NCI-H2196 (cell line): ENCODE measurements at regions not wholly inside any gene's neighbourhood (a gene's known extent, or its start where the extent isn't known, plus 50 kb on each side); places are given as distances from the start of the nearest gene placed in this dataset.

Experiments
- DNase-seq: peaks from one replicate; lab custom pipeline; 2025; ENCODE audit not compliant: unreplicated experiment; lab: John Stamatoyannopoulos, UW

- no peak for DNase-seq
These were observed 287.4 kb downstream of the UACA start for GRCh38 chr15:70475921-70476320.

- peak; percentile 54 for DNase-seq
These were observed 288.0 kb downstream of the UACA start for GRCh38 chr15:70475407-70475781.

GRCh38 chr15:70474471-70475406 lies 288.6 kb downstream of the UACA start:
- peak; percentile 90 for DNase-seq

GRCh38 chr15:70473581-70474370 lies 289.6 kb downstream of the UACA start:
- DNase-seq = no peak

GRCh38 chr15:70471517-70471916 lies 291.8 kb downstream of the UACA start:
- no peak for DNase-seq

GRCh38 chr15:70470556-70471191 lies 292.7 kb downstream of the UACA start:
- no peak for DNase-seq

- DNase-seq = no peak
These were observed 293.5 kb downstream of the UACA start for GRCh38 chr15:70469651-70470555.

GRCh38 chr15:70469182-70469581 lies 294.2 kb downstream of the UACA start:
- DNase-seq = no peak

- DNase-seq = peak; percentile 41
These were observed 296.3 kb downstream of the UACA start for GRCh38 chr15:70466895-70467529.

GRCh38 chr15:70466305-70466704 lies 297.1 kb downstream of the UACA start:
- peak; percentile 24 for DNase-seq

GRCh38 chr15:70465812-70466211 lies 297.5 kb downstream of the UACA start:
- no peak for DNase-seq

GRCh38 chr15:70463453-70463834 lies 299.9 kb downstream of the UACA start:
- no peak for DNase-seq

GRCh38 chr15:70461992-70462391 lies 301.4 kb downstream of the UACA start:
- DNase-seq = no peak

- no peak for DNase-seq
These were observed 302.3 kb downstream of the UACA start for GRCh38 chr15:70461017-70461416.

GRCh38 chr15:70459312-70459711 lies 304.0 kb downstream of the UACA start:
- DNase-seq = no peak

- no peak for DNase-seq
These were observed 309.6 kb downstream of the UACA start for GRCh38 chr15:70453766-70454165.

GRCh38 chr15:70453238-70453637 lies 310.1 kb downstream of the UACA start:
- no peak for DNase-seq

- no peak for DNase-seq
These were observed 311.3 kb downstream of the UACA start for GRCh38 chr15:70451821-70452653.

- DNase-seq = no peak
These were observed 313.3 kb downstream of the UACA start for GRCh38 chr15:70450142-70450443.
